DOHH2 (cell line): ENCODE measurements at regions not wholly inside any gene's neighbourhood (a gene's known extent, or its start where the extent isn't known, plus 50 kb on each side); places are given as distances from the start of the nearest gene placed in this dataset.

ENCODE experiments used
- H3F3A ChIP-seq: fragments of 200-600 bp; sonication (generic), shearing (Covaris generic); 2 replicates; pipeline ENCODE4 v1.6.0; 2016; ENCODE audit warnings: antibody characterized with exemption, mild to moderate bottlenecking; ENCODE audit not compliant: control insufficient read depth, insufficient read depth
- H3K27ac ChIP-seq: fragments of 200-600 bp; sonication (generic); 2 replicates; pipeline ENCODE4 v1.5.1; 2014; ENCODE audit warnings: low read depth, mild to moderate bottlenecking, low read length, moderate library complexity
- H3K27me3 ChIP-seq: fragments of 200-600 bp; sonication (generic); 2 replicates; pipeline ENCODE4 v1.6.1; 2014; ENCODE audit warnings: mild to moderate bottlenecking, low read length, mixed read lengths; ENCODE audit not compliant: control insufficient read depth
- H3K36me3 ChIP-seq: fragments of 200-600 bp; sonication (generic); 2 replicates; pipeline ENCODE4 v1.6.1; 2014; ENCODE audit warnings: mild to moderate bottlenecking, low read length, moderate library complexity, mixed read lengths; ENCODE audit not compliant: control insufficient read depth
- H3K4me1 ChIP-seq: fragments of 200-600 bp; sonication (generic); 2 replicates; pipeline ENCODE4 v1.6.1; 2014; ENCODE audit warnings: mild to moderate bottlenecking, low read length, mixed read lengths; ENCODE audit not compliant: control insufficient read depth
- H3K4me2 ChIP-seq: fragments of 200-600 bp; sonication (generic); 2 replicates; pipeline ENCODE4 v1.6.0; 2014; ENCODE audit warnings: mild to moderate bottlenecking, low read length, moderate library complexity
- H3K4me3 ChIP-seq: fragments of 200-600 bp; sonication (generic); 2 replicates; pipeline ENCODE4 v1.5.1; 2014; ENCODE audit warnings: mild to moderate bottlenecking, low read length, mixed read lengths
- H3K79me2 ChIP-seq: fragments of 200-600 bp; sonication (generic); 2 replicates; pipeline ENCODE4 v1.6.1; 2014; ENCODE audit warnings: mild to moderate bottlenecking, low read length, mixed read lengths; ENCODE audit not compliant: control insufficient read depth
- H3K9me2 ChIP-seq: fragments of 200-600 bp; sonication (generic); replicated peaks from 2 replicates; pipeline ENCODE4 v1.6.1; 2014; ENCODE audit warnings: mild to moderate bottlenecking, low read length, mixed read lengths; ENCODE audit not compliant: control insufficient read depth
- H3K9me3 ChIP-seq: fragments of 200-600 bp; sonication (generic); 2 replicates; pipeline ENCODE4 v1.6.1; 2014; ENCODE audit warnings: antibody characterized with exemption, low read length, mixed read lengths; ENCODE audit not compliant: control insufficient read depth, insufficient read depth
- H4K20me1 ChIP-seq: fragments of 200-600 bp; sonication (generic); 2 replicates; pipeline ENCODE4 v1.6.0; 2014; ENCODE audit warnings: low read depth, mild to moderate bottlenecking, antibody characterized with exemption, low read length, moderate library complexity; ENCODE audit not compliant: control insufficient read depth, insufficient read depth
- CTCF ChIP-seq: fragments of 200-600 bp; sonication (generic); IDR thresholded peaks from one replicate; pipeline ENCODE4 v1.5.1; 2014; ENCODE audit warnings: antibody characterized with exemption, mild to moderate bottlenecking, low read depth, low read length; ENCODE audit not compliant: poor library complexity, severe bottlenecking
- EZH2phosphoT487 ChIP-seq: fragments of 200-600 bp; sonication (generic); IDR thresholded peaks from 2 replicates; pipeline ENCODE4 v1.6.1; 2017; ENCODE audit warnings: borderline replicate concordance, mild to moderate bottlenecking, antibody characterized with exemption, low read length, moderate library complexity, mixed read lengths

DNA sequence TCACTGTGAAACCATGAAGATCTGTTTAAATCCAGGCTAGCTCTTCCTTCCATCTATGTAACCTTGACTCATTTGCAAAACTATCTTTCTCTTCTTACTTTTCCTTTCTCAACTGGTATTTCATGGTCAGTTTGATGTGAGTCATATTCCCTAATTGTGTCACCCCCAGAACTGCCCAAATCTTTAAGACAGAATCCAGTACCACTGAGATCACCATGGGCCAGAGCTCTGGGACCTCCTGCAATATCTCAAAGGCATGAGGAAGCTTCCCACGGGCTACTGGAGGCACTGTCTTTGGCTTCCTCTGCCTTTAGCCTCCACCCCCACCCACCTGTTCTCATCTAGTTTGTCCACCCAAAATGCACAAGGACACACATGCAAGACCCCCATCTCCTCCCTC is 274.4 kb upstream of the FMN2 start:
- TF ChIP-seq EZH2phosphoT487 (no peak), CTCF (no peak)
- H3K36me3 ChIP-seq: no peaks in the 10 kb centered on the region
- H3K9me3 ChIP-seq: no peaks in the 10 kb centered on the region
- H3K4me1 ChIP-seq: no peaks in the 10 kb centered on the region
- H3K27me3 ChIP-seq: no peaks in the 10 kb centered on the region
- H4K20me1 ChIP-seq: no peaks in the 10 kb centered on the region
- no peak overlapping the region for H3K4me2 ChIP-seq
- no peak overlapping the region for H3K4me3 ChIP-seq
- no peaks in the 10 kb centered on the region for H3K79me2 ChIP-seq
- no peaks in the 10 kb centered on the region for H3F3A ChIP-seq
- no peak overlapping the region for H3K27ac ChIP-seq
- no peaks in the 10 kb centered on the region for H3K9me2 ChIP-seq

DNA sequence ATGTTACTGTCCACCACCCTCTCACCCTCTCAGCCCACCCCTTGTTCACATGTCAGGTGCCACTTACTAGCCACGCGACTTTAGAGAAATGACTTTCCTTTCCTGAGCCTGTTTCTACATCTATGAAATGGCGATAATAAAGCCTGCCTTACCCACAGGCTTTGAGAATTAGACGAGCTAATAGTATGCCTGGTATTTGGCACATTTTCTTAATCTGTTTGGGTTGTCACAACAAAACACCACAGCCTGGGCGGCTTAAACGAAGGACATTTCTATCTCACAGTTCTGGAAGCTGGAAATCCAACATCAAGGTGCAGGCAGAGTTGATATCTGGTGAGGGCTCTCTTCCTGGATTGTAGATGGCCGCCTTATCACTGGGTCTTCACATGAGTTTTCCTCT is 273.9 kb upstream of the FMN2 start:
- Histone ChIP-seq H3K4me3 (no peak overlapping the region), H3K27ac (no peak overlapping the region), H3K36me3 (no peaks in the 10 kb centered on the region), H3K79me2 (no peaks in the 10 kb centered on the region), H3K4me2 (no peak overlapping the region), H3K4me1 (no peaks in the 10 kb centered on the region), H3K9me2 (no peaks in the 10 kb centered on the region), H3F3A (no peaks in the 10 kb centered on the region), H4K20me1 (no peaks in the 10 kb centered on the region), H3K9me3 (no peaks in the 10 kb centered on the region), H3K27me3 (no peaks in the 10 kb centered on the region)
- TF ChIP-seq CTCF: no peak
- TF ChIP-seq EZH2phosphoT487: no peak

DNA sequence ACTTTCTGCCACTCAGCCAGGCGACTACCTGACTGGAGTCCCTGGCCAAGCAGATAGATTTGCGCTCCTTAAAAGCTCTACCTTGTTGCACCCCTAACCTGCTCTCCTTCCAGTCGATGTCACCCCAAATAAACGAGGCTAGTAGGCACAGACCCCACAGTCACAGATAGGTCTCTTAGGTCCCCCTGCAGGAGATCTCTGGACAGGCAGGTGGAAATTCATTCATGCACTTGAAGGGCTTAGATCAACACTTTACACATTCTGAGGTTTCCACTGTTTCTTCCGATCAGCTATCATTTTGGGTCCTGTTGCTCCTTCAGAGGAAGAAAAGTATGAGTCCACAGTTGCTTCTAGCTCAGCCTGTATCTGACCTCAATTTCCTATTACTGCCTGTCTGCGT is 272.6 kb upstream of the FMN2 start:
- Histone ChIP-seq H3K4me2 (no peak overlapping the region), H3K4me3 (no peak overlapping the region), H3K27ac (no peak overlapping the region), H3K27me3 (no peaks in the 10 kb centered on the region), H3K9me3 (no peaks in the 10 kb centered on the region), H3K79me2 (no peaks in the 10 kb centered on the region), H3K9me2 (no peaks in the 10 kb centered on the region), H3K4me1 (no peaks in the 10 kb centered on the region), H3F3A (no peaks in the 10 kb centered on the region), H4K20me1 (no peaks in the 10 kb centered on the region), H3K36me3 (no peaks in the 10 kb centered on the region)
- no peak for TF ChIP-seq EZH2phosphoT487
- TF ChIP-seq CTCF: no peak
